HG03139 (cell line): ENCODE measurements at regions not wholly inside any gene's neighbourhood (a gene's known extent, or its start where the extent isn't known, plus 50 kb on each side); places are given as distances from the start of the nearest gene placed in this dataset.
"Not testable (repeated sequence)": the region's sequence is repeated elsewhere in the genome, so short reads cannot be mapped to it uniquely, and the experiment has no call there.

Experiments used
- ATAC-seq: cut with Tn5 transposase; IDR thresholded peaks from one replicate; pipeline ENCODE4 v1.9.1; 2021; ENCODE audit not compliant: unreplicated experiment

DNA sequence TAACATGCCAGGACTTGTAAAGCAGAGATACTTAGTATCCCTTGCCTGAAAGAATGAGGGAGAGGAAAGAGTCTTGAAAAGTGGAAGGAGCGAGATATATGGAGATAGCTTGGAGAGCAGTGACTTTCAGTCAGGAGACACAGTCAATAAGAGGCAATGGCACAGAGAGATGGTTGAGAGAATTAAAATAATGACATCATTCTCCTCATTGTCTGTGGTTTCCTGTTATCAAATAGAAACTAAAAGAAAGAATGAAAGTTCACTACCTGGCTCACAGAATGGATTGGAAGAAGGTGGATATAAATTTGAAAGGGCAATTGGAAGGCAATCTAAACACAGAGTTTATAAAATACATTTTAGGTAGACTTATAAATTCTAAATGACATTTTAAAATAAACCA, 760.2 kb upstream of the AADAT start:
- ATAC-seq, result peak; percentile 58

GRCh38 chr4:170827562-170828274, 738.0 kb upstream of the AADAT start:
- no peak for ATAC-seq

- ATAC-seq, result no peak
Measured at GRCh38 chr4:170818786-170819185, 729.0 kb upstream of the AADAT start.

DNA sequence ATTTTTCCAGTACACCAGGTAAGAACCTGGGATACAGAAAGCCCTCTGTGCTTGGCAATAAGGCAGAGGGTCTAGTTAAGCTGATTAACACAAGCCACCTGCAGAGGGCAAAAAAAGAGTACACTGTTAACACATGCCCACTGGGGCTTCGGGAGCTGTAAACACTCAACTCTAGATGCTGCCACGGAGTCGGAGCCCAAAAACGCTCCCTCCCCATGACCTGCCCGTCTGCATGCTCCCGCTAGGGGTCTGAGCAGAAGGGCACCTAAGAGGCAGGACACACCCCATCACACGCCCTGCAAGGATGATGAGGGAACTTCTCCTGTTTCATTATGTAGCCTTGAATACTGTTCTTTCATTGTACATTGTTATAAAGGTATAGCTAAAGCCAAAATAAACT, 715.6 kb upstream of the AADAT start:
- ATAC-seq, result no peak

- no peak for ATAC-seq
Measured at GRCh38 chr4:170804930-170805329, 715.2 kb upstream of the AADAT start.

- no peak for ATAC-seq
Measured at GRCh38 chr4:170803492-170803891, 713.7 kb upstream of the AADAT start.

- no peak for ATAC-seq
Measured at GRCh38 chr4:170801771-170802170, 712.0 kb upstream of the AADAT start.

DNA sequence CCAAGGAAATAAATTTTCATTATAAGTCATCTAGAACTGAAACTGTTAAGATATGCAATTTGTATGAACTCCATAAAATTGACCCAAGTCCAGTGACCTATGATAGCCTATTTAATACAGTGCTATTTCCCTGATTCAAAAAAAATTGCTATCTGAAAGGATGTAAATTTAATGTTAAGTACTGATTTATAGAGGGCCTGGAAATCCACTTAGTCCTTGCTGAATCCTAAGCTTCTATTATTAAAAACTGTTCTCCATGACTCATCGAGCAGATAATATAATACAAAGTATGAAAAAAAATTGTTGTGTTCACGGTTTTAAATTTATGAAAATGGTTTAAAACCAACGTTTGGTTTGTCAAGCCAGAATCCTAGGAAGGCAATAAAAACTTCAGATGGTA, 704.8 kb upstream of the AADAT start:
- no peak for ATAC-seq

GRCh38 chr4:170788540-170789051, 698.8 kb upstream of the AADAT start:
- not testable (repeated sequence) for ATAC-seq

- no peak for ATAC-seq
Measured at GRCh38 chr4:170777663-170778062, 687.9 kb upstream of the AADAT start.

DNA sequence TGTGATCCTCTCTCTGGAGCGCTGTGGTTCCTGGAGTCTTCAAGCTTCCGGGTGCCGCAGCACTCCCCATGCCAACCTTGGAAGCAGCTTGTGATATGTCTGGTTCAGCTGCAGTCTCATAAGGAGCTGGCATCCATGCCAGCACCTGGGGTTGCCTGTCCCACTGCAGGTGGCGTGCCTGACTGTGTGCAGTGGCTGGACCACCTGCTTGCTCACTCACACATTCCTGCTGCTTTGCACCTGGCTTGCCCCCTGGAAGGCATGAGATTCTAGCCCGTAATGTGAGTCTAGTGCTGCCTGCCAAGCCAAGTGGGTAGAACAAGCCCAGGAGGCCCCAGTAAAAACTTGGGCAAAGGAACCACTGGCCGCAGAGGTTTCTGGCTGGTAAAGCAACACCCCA, 687.2 kb upstream of the AADAT start:
- ATAC-seq, result no peak

GRCh38 chr4:170775851-170776250, 686.1 kb upstream of the AADAT start:
- no peak for ATAC-seq

DNA sequence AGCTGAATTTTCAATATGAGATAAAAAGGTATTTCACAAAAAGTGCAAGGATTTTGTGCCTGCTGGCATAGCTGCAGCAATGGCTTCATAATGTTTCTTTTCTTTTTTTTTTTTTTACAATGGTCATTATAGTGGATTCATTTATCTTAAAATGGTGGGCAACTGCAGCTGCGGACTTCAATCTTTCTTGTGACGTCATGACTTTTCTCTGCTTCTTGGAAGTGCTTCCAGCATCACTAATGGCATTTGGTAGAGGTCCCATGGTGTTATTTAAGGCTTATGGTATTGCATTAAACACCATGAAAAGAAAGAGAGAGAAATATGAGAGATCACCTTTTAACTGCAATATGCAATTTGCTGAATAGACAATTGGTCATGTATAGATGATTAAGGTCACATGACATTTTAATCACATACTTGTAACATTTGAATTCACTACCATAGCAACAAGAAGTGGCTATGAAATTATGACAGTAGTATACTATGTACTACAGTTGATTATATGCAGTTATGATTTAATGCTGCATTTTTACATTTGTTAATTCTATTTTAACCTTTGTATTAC, 684.0 kb upstream of the AADAT start:
- ATAC-seq, result no peak

- no peak for ATAC-seq
Measured at GRCh38 chr4:170772429-170772828, 682.7 kb upstream of the AADAT start.

GRCh38 chr4:170770664-170771063, 680.9 kb upstream of the AADAT start:
- ATAC-seq, result no peak

DNA sequence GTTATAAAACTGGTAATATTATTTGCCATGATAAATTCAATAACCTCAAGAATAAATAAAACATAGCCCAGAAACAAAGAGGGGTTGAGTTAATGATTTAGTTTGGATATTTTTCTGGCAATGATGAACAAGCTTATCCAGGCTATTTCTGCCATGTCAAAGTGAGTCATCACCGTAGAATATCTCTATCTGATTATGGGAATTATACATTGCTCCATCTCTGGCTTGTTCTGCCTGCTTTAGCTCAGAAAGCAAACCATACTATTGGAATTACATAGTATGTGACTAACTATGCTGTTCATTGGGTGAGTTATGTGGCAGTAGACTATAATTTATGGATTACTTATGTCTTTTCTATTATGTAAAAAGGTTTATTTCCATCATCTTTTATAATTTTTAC, 680.1 kb upstream of the AADAT start:
- ATAC-seq, result no peak

DNA sequence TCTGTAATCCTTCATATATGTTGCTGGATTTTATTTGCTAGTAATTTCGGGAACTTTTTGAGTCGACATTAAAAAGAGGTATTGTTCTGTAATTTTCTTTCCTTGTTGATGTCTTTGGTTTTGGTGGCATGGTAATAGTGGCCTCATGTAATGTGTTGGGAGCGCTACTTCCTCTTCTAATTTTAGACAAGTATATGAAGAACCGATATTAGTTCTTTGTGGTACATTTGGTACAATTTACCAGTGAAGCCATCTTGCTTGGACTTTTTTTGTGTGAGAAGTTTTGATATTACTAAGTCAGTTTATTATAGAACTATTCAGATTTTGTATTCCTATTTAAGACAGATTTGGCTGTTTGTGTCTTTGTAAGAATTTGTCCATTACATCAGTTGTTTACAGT, 669.2 kb upstream of the AADAT start:
- no peak for ATAC-seq

GRCh38 chr4:170750519-170750918, 660.8 kb upstream of the AADAT start:
- no peak for ATAC-seq

DNA sequence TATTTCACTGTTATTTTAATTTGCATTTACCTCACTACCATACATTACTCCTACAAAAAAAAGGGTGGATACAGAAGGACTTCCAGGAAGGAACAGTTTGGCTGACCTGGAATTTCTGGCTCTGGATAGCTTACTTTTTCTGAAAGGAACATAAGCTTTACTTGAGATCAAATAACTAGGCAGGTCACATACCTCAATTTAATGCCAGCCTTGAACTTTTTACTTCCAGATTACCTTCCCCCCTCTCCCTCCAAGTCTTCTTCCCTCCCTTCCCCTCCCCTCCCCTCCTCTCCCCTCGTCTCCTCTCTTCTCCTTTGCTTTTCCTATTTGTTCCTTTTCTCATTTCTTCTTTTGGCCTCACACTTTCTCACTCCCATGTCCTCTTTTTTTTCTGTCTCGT, 659.2 kb upstream of the AADAT start:
- ATAC-seq, result no peak

DNA sequence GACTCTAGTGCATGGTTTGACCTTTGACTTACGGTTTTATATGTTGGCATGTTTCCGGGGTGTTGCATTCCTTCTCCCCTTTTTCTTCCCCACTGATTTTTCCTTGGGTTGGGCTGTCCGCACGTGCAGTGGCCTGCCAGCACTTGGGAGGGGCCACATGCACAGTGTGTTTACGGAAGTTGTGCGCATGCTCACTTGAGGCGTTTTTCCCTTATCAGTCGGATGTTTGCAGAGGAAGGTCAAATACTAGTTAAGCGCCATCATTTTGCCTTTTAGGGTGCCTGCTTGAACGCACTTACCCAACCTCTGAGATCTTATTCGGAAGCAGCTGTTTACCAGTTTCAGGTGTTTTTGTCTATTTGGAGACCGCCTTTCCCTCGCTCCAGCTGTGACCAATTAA, 653.9 kb upstream of the AADAT start:
- no peak for ATAC-seq

- ATAC-seq, result no peak
Measured at GRCh38 chr4:170741856-170742255, 652.1 kb upstream of the AADAT start.

GRCh38 chr4:170736710-170737109, 647.0 kb upstream of the AADAT start:
- ATAC-seq, result no peak

GRCh38 chr4:170729897-170730296, 640.1 kb upstream of the AADAT start:
- ATAC-seq, result no peak
